SJCRH30 (cell line): ENCODE measurements at regions not wholly inside any gene's neighbourhood (a gene's known extent, or its start where the extent isn't known, plus 50 kb on each side); places are given as distances from the start of the nearest gene placed in this dataset.

ENCODE experiments used
- DNase-seq, 2 experiments: peaks; one replicate each; pipeline ENCODE4 v3.0.0-alpha.2; 2015 to 2020
- H3K27ac ChIP-seq: fragments of 250-450 bp; sonication (Bioruptor Pico); 2 replicates; pipeline ENCODE4 v1.5.1; 2020; ENCODE audit warnings: mild to moderate bottlenecking, moderate library complexity
- H3K27me3 ChIP-seq: fragments of 250-450 bp; sonication (Bioruptor Pico); 2 replicates; pipeline ENCODE4 v1.5.1; 2020; ENCODE audit warnings: mild to moderate bottlenecking, moderate library complexity
- H3K36me3 ChIP-seq: fragments of 250-450 bp; sonication (Bioruptor Pico); 2 replicates; pipeline ENCODE4 v1.5.1; 2020; ENCODE audit warnings: mild to moderate bottlenecking, moderate library complexity
- H3K4me1 ChIP-seq: fragments of 250-450 bp; sonication (Bioruptor Pico); 2 replicates; pipeline ENCODE4 v1.5.1; 2020; ENCODE audit warnings: mild to moderate bottlenecking, moderate library complexity
- H3K4me3 ChIP-seq: fragments of 250-450 bp; sonication (Bioruptor Pico); 2 replicates; pipeline ENCODE4 v1.5.1; 2020; ENCODE audit warnings: mild to moderate bottlenecking, moderate library complexity
- H3K9me3 ChIP-seq: fragments of 250-450 bp; sonication (Bioruptor Pico); replicated peaks from 2 replicates; pipeline ENCODE4 v1.5.1; 2020; ENCODE audit warnings: mild to moderate bottlenecking, moderate library complexity

DNA sequence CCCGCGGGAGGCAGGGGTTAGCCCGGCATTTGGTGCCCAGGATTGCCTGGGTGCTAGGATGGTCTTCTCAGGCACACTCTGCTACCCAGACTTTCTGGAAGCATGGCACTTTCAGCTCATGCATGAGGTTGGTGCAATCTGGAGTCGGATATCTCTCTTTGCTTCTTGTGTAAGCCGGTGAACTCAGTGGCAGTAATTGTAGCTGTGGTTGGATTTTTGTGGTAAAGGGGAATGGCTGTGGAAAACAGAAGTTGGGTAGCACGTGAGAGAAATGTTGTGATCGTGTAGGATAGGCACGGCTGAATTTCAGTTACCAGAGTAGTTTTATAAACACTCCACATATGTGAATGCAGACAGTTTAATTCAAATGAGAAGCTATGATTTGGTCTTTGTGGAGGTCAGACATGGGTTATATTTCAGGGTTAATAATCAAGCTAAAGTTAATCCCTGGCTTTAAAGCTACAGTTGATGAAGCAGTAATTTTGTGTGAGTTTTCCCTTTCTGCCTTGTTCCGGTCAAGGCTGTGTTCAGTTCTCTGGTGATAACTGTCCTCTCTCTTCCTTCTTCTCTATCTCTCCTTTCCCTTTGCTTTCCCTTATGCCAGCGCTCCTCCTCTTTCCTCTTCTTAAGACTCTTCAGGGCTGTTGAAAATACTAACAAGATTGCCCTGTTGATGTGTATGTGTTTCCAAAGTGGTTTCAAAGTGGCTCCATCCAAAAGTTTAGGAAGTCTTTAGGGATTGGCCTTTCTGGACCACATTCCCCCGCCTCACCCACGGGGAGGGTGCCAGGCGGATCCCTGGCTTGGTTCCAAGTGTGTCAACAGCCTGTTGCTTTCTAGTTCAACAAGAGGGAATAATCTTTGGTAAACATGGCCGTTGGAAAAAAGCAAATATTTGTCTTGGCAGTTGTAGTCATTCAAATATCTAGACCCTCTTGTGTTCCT lies 404.6 kb upstream of the C2CD4B start:
- Histone ChIP-seq H3K9me3 (no peaks in the 10 kb centered on the region), H3K36me3 (no peaks in the 10 kb centered on the region), H3K27me3 (no peaks in the 10 kb centered on the region), H3K4me3 (no peak overlapping the region), H3K4me1 (peaks cover 19% of the 10 kb centered on the region), H3K27ac (no peak overlapping the region)
- DNase-seq = peak; percentile 57 to 58

DNA sequence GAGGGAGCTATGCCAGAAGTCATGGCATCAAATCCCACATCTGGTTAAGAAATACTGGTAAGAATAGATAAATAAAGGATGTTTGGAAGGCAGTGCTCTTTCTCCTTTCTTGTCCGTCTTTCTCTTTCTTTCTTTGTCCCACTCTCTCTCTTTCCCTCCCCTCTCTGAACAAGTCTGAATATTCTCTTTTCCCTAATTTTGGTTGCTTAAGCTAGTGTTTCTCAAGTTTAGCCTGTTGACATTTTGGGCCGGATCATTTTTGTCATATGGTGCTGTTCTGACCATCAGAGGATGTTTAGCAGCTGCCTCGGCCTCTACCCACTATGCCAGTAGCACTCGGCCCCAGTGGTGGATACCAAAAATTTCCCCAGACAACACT lies 405.3 kb upstream of the C2CD4B start:
- Histone ChIP-seq H3K4me3 (no peak overlapping the region), H3K36me3 (no peaks in the 10 kb centered on the region), H3K27ac (no peak overlapping the region), H3K27me3 (no peaks in the 10 kb centered on the region), H3K4me1 (peaks cover 14% of the 10 kb centered on the region), H3K9me3 (no peaks in the 10 kb centered on the region)
- DNase-seq = no peak

DNA sequence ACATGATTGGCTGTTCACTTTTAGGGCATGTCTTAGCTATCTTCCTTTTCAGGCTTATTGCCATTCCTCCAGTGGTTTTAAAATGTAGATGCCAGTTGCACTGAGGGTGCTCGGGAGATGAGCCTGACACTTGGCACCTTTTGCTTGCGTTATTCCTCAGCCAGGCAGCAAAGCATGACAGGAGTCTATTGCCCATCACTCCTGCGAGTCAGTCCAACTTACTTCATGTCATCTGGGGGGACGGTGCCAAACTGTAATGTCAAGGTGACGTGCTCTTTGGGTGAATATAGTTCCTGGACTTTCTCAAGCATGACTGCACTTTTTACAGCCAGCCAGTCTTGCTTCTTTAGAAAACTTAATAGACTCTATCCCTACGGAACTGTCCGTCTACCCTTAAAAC lies 406.0 kb upstream of the C2CD4B start:
- Histone ChIP-seq H3K9me3 (no peaks in the 10 kb centered on the region), H3K4me1 (peaks cover 12% of the 10 kb centered on the region), H3K4me3 (no peak overlapping the region), H3K36me3 (no peaks in the 10 kb centered on the region), H3K27ac (no peak overlapping the region), H3K27me3 (no peaks in the 10 kb centered on the region)
- DNase-seq = no peak

DNA sequence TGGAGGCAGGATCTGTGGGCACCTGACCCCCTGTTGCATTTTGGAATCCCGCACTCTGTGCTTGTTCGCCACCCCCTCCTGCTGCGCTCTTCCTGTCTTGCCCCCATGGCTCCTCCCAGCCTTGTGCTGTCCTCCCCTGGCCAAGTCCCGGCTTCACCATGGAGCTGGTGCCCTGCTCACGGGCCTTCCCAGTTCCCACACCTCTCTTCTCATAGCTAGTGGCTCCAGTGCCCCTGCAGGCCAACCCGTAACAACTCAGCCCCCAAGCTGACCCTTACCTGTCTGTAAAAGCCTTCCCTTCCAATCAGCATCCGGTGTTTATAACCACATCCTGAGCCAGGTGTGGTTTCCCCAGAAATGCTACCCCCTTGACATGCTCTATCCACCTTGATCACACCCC lies 407.7 kb upstream of the C2CD4B start:
- Histone ChIP-seq H3K9me3 (no peaks in the 10 kb centered on the region), H3K27me3 (no peaks in the 10 kb centered on the region), H3K27ac (no peak overlapping the region), H3K36me3 (no peaks in the 10 kb centered on the region), H3K4me1 (peaks cover 12% of the 10 kb centered on the region), H3K4me3 (no peak overlapping the region)
- no peak for DNase-seq

DNA sequence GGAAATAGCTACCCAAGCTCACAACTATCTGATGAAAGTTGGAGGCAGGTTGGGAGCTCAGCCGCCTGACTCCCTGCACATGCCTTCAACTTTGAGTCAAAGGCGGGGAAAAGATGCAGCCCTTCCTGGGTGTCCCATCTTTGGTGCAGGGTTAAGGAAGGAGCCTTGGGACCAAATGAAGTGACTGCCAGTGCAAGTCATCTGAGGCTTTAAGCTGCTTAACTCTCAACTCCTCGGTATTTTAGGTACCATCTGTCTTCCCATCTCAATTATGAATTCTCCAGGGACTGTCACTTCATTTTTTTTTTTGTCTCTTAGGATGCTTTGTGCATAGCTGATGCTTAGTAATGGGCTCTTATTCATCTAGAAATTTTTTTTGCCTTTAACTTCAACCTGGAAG lies 408.8 kb upstream of the C2CD4B start:
- peaks cover 12% of the 10 kb centered on the region for H3K4me1 ChIP-seq
- H3K9me3 ChIP-seq = no peaks in the 10 kb centered on the region
- H3K4me3 ChIP-seq = no peak overlapping the region
- H3K27me3 ChIP-seq = no peaks in the 10 kb centered on the region
- no peak overlapping the region for H3K27ac ChIP-seq
- no peaks in the 10 kb centered on the region for H3K36me3 ChIP-seq
- DNase-seq = no peak

- no peaks in the 10 kb centered on the region for H3K36me3 ChIP-seq
- H3K27ac ChIP-seq = no peak overlapping the region
- no peak overlapping the region for H3K4me3 ChIP-seq
- no peak for DNase-seq
- no peaks in the 10 kb centered on the region for H3K27me3 ChIP-seq
- no peaks in the 10 kb centered on the region for H3K4me1 ChIP-seq
- H3K9me3 ChIP-seq = no peaks in the 10 kb centered on the region
These were observed 413.5 kb upstream of the C2CD4B start for GRCh38 chr15:62578546-62578945.

GRCh38 chr15:62578960-62579359 lies 413.9 kb upstream of the C2CD4B start:
- no peaks in the 10 kb centered on the region for H3K4me1 ChIP-seq
- DNase-seq = no peak
- H3K27me3 ChIP-seq = no peaks in the 10 kb centered on the region
- H3K4me3 ChIP-seq = no peak overlapping the region
- H3K9me3 ChIP-seq = no peaks in the 10 kb centered on the region
- H3K36me3 ChIP-seq = no peaks in the 10 kb centered on the region
- H3K27ac ChIP-seq = no peak overlapping the region

GRCh38 chr15:62579842-62580241 lies 414.8 kb upstream of the C2CD4B start:
- Histone ChIP-seq H3K4me1 (no peaks in the 10 kb centered on the region), H3K36me3 (no peaks in the 10 kb centered on the region), H3K27ac (no peak overlapping the region), H3K9me3 (no peaks in the 10 kb centered on the region), H3K27me3 (no peaks in the 10 kb centered on the region), H3K4me3 (no peak overlapping the region)
- DNase-seq = no peak

- no peaks in the 10 kb centered on the region for H3K36me3 ChIP-seq
- no peaks in the 10 kb centered on the region for H3K9me3 ChIP-seq
- DNase-seq = no peak
- no peak overlapping the region for H3K4me3 ChIP-seq
- H3K4me1 ChIP-seq = peaks cover 8% of the 10 kb centered on the region; the same call in 1 of the 2 replicates
- no peak overlapping the region for H3K27ac ChIP-seq
- no peaks in the 10 kb centered on the region for H3K27me3 ChIP-seq
These were observed 417.5 kb upstream of the C2CD4B start for GRCh38 chr15:62582580-62582979.

- H3K4me1 ChIP-seq = peaks cover 16% of the 10 kb centered on the region
- H3K27ac ChIP-seq = no peak overlapping the region
- no peak for DNase-seq
- H3K9me3 ChIP-seq = no peaks in the 10 kb centered on the region
- H3K27me3 ChIP-seq = no peaks in the 10 kb centered on the region
- no peak overlapping the region for H3K4me3 ChIP-seq
- H3K36me3 ChIP-seq = no peaks in the 10 kb centered on the region
These were observed 419.5 kb upstream of the C2CD4B start for GRCh38 chr15:62584301-62585235.

GRCh38 chr15:62588938-62589670 lies 424.0 kb upstream of the C2CD4B start:
- DNase-seq = no peak
- Histone ChIP-seq H3K27me3 (no peaks in the 10 kb centered on the region), H3K36me3 (no peaks in the 10 kb centered on the region), H3K4me3 (no peak overlapping the region), H3K9me3 (no peaks in the 10 kb centered on the region), H3K27ac (no peak overlapping the region), H3K4me1 (peaks cover 18% of the 10 kb centered on the region)

- peaks cover 11% of the 10 kb centered on the region for H3K4me1 ChIP-seq
- H3K27me3 ChIP-seq = no peaks in the 10 kb centered on the region
- no peaks in the 10 kb centered on the region for H3K9me3 ChIP-seq
- DNase-seq = no peak
- no peak overlapping the region for H3K27ac ChIP-seq
- H3K4me3 ChIP-seq = no peak overlapping the region
- H3K36me3 ChIP-seq = no peaks in the 10 kb centered on the region
These were observed 427.1 kb upstream of the C2CD4B start for GRCh38 chr15:62591842-62592838.

DNA sequence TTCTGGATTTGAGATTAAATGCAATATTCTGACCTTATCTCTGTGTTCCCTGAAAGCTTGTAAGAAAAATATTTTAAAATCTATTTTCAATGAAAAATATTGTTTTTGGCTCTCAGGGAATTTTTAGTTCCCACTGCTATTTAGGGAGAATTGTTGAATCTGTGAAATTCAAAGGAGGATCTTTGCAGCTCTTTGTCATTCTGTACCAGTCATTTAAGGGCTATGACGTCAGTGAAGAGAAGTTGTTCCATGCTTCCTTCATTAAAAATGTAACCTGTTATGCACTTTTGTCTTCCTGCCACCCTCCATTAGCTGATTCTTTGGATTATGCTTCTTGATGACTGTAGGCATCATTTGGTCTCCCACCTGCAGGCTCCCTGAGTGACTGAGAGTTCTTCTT lies 427.8 kb upstream of the C2CD4B start:
- Histone ChIP-seq H3K27me3 (no peaks in the 10 kb centered on the region), H3K9me3 (no peaks in the 10 kb centered on the region), H3K36me3 (no peaks in the 10 kb centered on the region), H3K4me1 (peaks cover 11% of the 10 kb centered on the region), H3K27ac (no peak overlapping the region), H3K4me3 (no peak overlapping the region)
- DNase-seq = no peak
